ENCODE measurements at regions not wholly inside any gene's neighbourhood (a gene's known extent, or its start where the extent isn't known, plus 50 kb on each side); places are given as distances from the start of the nearest gene placed in this dataset.

DNA sequence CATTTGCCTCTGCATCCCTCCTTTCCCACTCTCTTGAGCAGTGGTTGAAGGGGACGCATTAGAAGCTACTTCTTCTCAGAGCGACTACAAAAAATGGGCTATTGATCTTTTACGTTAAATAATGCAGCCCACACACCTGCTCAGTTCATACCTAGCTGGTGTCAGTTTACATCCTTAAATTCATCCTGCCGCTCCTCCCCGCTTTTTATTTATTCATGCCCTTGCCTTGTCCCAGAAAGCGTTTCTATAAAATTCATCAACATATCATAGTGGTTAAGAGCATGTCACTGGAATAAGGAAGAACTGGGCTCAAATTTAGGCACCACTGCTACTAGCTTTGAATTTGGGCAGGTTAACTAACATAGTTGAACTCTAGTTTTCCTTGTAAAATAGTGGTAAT, 66.0 kb upstream of the TINAGL1 start:
- no peaks in the 10 kb centered on the region for H3K9me3 Mint-ChIP-seq (ENCODE audit: unreplicated experiment)
- Histone ChIP-seq H3K79me2 (ENCODE audit: insufficient read depth, low read length) (no peaks in the 10 kb centered on the region), H3K9me3 (ENCODE audit: insufficient read depth, low read depth, low read length) (peaks cover 5% of the 10 kb centered on the region), H3K4me2 (ENCODE audit: low read length) (no peak overlapping the region), H3K27ac (ENCODE audit: low read depth, low read length) (no peak overlapping the region), H4K20me1 (ENCODE audit: insufficient read depth, low read length) (no peaks in the 10 kb centered on the region), H2AFZ (ENCODE audit: low read depth, low read length) (no peak overlapping the region), H3K36me3 (ENCODE audit: insufficient read depth, low read length) (no peaks in the 10 kb centered on the region), H3K27me3 (ENCODE audit: insufficient read depth, low read length) (peaks cover 26% of the 10 kb centered on the region), H3K9ac (ENCODE audit: low read length) (no peak overlapping the region), H3K4me1 (ENCODE audit: insufficient read depth, low read length) (peaks cover 10% of the 10 kb centered on the region), H3K4me3 (ENCODE audit: insufficient read depth, low read depth, low read length) (no peak overlapping the region)
- H3K27me3 Mint-ChIP-seq (ENCODE audit: low read depth, unreplicated experiment): peaks cover 31% of the 10 kb centered on the region
- no peak overlapping the region for H3K4me3 Mint-ChIP-seq (ENCODE audit: unreplicated experiment)
- TF ChIP-seq EZH2 (IDR thresholded peaks at IDR 0.05; ENCODE audit: insufficient read depth, low read length): no peak
- TF ChIP-seq, protein P1, sequence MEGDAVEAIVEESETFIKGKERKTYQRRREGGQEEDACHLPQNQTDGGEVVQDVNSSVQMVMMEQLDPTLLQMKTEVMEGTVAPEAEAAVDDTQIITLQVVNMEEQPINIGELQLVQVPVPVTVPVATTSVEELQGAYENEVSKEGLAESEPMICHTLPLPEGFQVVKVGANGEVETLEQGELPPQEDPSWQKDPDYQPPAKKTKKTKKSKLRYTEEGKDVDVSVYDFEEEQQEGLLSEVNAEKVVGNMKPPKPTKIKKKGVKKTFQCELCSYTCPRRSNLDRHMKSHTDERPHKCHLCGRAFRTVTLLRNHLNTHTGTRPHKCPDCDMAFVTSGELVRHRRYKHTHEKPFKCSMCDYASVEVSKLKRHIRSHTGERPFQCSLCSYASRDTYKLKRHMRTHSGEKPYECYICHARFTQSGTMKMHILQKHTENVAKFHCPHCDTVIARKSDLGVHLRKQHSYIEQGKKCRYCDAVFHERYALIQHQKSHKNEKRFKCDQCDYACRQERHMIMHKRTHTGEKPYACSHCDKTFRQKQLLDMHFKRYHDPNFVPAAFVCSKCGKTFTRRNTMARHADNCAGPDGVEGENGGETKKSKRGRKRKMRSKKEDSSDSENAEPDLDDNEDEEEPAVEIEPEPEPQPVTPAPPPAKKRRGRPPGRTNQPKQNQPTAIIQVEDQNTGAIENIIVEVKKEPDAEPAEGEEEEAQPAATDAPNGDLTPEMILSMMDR (IDR thresholded peaks at IDR 0.05; ENCODE audit: insufficient read depth, low read depth, low read length): no peak
- DNase-seq (ENCODE audit: low read depth): no peak
- H3K36me3 Mint-ChIP-seq (ENCODE audit: low read depth, unreplicated experiment): no peaks in the 10 kb centered on the region
- H3K4me1 Mint-ChIP-seq (ENCODE audit: low read depth, unreplicated experiment): peaks cover 12% of the 10 kb centered on the region
- FAIRE-seq: no peak
- no peak overlapping the region for H3K27ac Mint-ChIP-seq (ENCODE audit: unreplicated experiment)

DNA sequence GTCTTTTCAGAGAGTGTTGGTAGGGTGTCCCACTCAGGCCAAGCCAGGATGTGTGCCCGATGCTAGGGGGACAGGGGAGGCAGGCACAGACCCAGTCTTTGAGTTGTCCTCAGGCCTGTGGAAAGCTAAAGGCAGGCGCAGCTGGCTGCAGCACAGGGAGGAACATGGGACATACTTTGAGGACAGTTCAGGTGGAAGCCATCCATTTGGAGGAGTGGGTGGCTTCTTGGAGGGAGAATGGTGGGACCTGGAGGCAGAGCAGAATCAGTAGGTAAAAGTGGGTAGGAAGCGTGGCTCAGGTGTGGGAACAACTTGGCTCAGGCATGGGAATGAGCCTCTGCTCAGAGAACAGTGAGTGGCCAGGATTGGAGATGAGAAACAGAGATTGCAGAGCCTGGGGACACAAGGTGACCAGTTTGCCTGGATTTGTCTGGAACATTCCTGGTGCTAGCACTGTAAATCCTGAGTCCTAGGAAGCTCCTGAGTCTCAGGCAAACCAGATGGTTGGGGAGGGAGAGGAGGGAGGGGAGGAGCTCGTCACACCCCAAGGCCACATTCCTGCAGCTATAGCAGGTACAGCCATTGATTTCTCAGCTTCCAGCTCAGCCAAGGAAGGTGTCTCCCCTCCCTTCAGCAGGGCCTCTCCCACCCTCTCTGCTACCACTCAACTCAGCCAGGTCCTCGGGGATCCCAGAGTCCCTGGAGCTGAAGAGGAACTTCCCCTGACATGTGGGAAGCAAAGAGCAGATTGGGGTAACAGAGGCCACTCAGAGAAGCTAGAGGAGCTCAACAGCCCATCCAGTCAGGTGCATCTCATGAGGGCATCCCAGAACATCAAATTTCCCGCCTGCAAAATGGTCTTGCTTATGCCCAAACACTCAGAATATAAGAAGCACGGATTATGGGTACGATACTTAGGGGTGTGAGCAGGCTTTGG, 65.2 kb upstream of the TINAGL1 start:
- FAIRE-seq: no peak
- H3K27ac Mint-ChIP-seq (ENCODE audit: unreplicated experiment): no peak overlapping the region

More for the DNA sequence above, 65.2 kb upstream of the TINAGL1 start:
- Histone ChIP-seq H3K36me3 (ENCODE audit: insufficient read depth, low read length) (no peaks in the 10 kb centered on the region), H2AFZ (ENCODE audit: low read depth, low read length) (no peak overlapping the region), H3K27me3 (ENCODE audit: insufficient read depth, low read length) (peaks cover 27% of the 10 kb centered on the region), H3K4me1 (ENCODE audit: insufficient read depth, low read length) (peaks cover 2% of the 10 kb centered on the region), H3K27ac (ENCODE audit: low read depth, low read length) (no peak overlapping the region), H3K4me2 (ENCODE audit: low read length) (no peak overlapping the region), H3K4me3 (ENCODE audit: insufficient read depth, low read depth, low read length) (no peak overlapping the region), H3K79me2 (ENCODE audit: insufficient read depth, low read length) (no peaks in the 10 kb centered on the region), H3K9ac (ENCODE audit: low read length) (no peak overlapping the region), H4K20me1 (ENCODE audit: insufficient read depth, low read length) (no peaks in the 10 kb centered on the region), H3K9me3 (ENCODE audit: insufficient read depth, low read depth, low read length) (peaks cover 5% of the 10 kb centered on the region)
- H3K9me3 Mint-ChIP-seq (ENCODE audit: unreplicated experiment): no peaks in the 10 kb centered on the region
- H3K27me3 Mint-ChIP-seq (ENCODE audit: low read depth, unreplicated experiment): peaks cover 25% of the 10 kb centered on the region
- peaks cover 6% of the 10 kb centered on the region for H3K4me1 Mint-ChIP-seq (ENCODE audit: low read depth, unreplicated experiment)
- no peaks in the 10 kb centered on the region for H3K36me3 Mint-ChIP-seq (ENCODE audit: low read depth, unreplicated experiment)
- TF ChIP-seq, protein P1 (IDR thresholded peaks at IDR 0.05; ENCODE audit: insufficient read depth, low read depth, low read length): no peak
- no peak for TF ChIP-seq EZH2 (IDR thresholded peaks at IDR 0.05; ENCODE audit: insufficient read depth, low read length)
- DNase-seq (ENCODE audit: low read depth): no peak
- H3K4me3 Mint-ChIP-seq (ENCODE audit: unreplicated experiment): no peak overlapping the region
